Gastrocnemius medialis (tissue), 4 donors: ENCODE measurements at regions not wholly inside any gene's neighbourhood (a gene's known extent, or its start where the extent isn't known, plus 50 kb on each side); places are given as distances from the start of the nearest gene placed in this dataset.

Experiments used
- POLR2A ChIP-seq, 2 donors: fragments of 450-650 bp; IDR thresholded peaks; one replicate each; pipeline ENCODE4 v1.6.1; 2017; ENCODE audit warnings: antibody characterized with exemption in 2 of 2, mild to moderate bottlenecking in 2 of 2, moderate library complexity in 2 of 2
- TF ChIP-seq, protein P1 (sequence below), 5 experiments: fragments of 450-650 bp in 3 of 5; fragments of 200-600 bp in 2 of 5; sonication (generic) in 2 of 5; IDR thresholded peaks in 4 of 5; conservative IDR thresholded peaks in 1 of 5; 1 replicate in 4 of 5; 2 replicates in 1 of 5; pipeline ENCODE4 v1.5.1; 2016 to 2019; ENCODE audit warnings: antibody characterized with exemption in 5 of 5, mild to moderate bottlenecking in 3 of 5, moderate library complexity in 3 of 5

DNA sequence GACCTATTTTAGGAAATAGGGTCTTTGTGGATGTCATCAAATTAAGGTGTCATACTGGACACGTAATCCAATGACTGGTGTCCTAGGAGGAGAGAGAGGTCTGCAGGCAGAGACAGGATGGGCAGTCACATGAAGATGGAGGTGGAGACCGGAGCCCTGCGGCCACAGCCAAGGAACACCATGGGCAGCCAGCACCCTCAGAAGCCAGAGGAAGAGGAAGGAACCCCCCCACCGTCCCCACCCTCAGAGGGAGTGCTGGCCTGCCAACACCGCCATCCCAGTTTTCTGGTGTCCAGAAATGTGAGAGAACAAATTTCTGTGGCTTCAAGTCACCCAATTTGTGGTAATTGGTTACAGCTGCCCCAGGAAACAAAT, 88.3 kb downstream of the NSUN2 start:
- no peak for TF ChIP-seq POLR2A (IDR thresholded peaks at IDR 0.05)
- TF ChIP-seq, protein P1, sequence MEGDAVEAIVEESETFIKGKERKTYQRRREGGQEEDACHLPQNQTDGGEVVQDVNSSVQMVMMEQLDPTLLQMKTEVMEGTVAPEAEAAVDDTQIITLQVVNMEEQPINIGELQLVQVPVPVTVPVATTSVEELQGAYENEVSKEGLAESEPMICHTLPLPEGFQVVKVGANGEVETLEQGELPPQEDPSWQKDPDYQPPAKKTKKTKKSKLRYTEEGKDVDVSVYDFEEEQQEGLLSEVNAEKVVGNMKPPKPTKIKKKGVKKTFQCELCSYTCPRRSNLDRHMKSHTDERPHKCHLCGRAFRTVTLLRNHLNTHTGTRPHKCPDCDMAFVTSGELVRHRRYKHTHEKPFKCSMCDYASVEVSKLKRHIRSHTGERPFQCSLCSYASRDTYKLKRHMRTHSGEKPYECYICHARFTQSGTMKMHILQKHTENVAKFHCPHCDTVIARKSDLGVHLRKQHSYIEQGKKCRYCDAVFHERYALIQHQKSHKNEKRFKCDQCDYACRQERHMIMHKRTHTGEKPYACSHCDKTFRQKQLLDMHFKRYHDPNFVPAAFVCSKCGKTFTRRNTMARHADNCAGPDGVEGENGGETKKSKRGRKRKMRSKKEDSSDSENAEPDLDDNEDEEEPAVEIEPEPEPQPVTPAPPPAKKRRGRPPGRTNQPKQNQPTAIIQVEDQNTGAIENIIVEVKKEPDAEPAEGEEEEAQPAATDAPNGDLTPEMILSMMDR (IDR thresholded peaks at IDR 0.05 in 4 of 5, conservative IDR thresholded peaks at IDR 0.05 in 1 of 5) = no peak
